ENCODE measurements at regions not wholly inside any gene's neighbourhood (a gene's known extent, or its start where the extent isn't known, plus 50 kb on each side); places are given as distances from the start of the nearest gene placed in this dataset.
"Not testable (repeated sequence)": the region's sequence is repeated elsewhere in the genome, so short reads cannot be mapped to it uniquely, and the experiment has no call there.

GRCh38 chr7:57659226-57659625 is 209.2 kb downstream of the ZNF716 start:
- H3K27me3 ChIP-seq (ENCODE audit: control insufficient read depth, insufficient read depth, low read length); H3K4me1 ChIP-seq (ENCODE audit: control insufficient read depth, insufficient read depth, low read length); DNase-seq; H3K4me3 ChIP-seq (ENCODE audit: low read length); H3K9me3 ChIP-seq (replicated peaks; ENCODE audit: control insufficient read depth, low read depth, low read length); H3K36me3 ChIP-seq (ENCODE audit: control insufficient read depth, insufficient read depth, low read length); H3K27ac ChIP-seq (ENCODE audit: low read length): not testable (repeated sequence)
- WGBS (ENCODE audit: insufficient coverage), result 43% methylated on average over 2 of the region's 4 CpGs

- not testable (repeated sequence) for H3K27me3 ChIP-seq (ENCODE audit: control insufficient read depth, insufficient read depth, low read length); H3K36me3 ChIP-seq (ENCODE audit: control insufficient read depth, insufficient read depth, low read length); H3K27ac ChIP-seq (ENCODE audit: low read length); DNase-seq; H3K4me3 ChIP-seq (ENCODE audit: low read length); H3K4me1 ChIP-seq (ENCODE audit: control insufficient read depth, insufficient read depth, low read length); H3K9me3 ChIP-seq (replicated peaks; ENCODE audit: control insufficient read depth, low read depth, low read length)
- no CpG with 5 or more reads among the region's 1 CpG for WGBS (ENCODE audit: insufficient coverage)
Observed at GRCh38 chr7:57676928-57677327, 227.0 kb downstream of the ZNF716 start.

- no peaks in the 10 kb centered on the region for H3K27me3 ChIP-seq (ENCODE audit: control insufficient read depth, insufficient read depth, low read length)
- no peaks in the 10 kb centered on the region for H3K36me3 ChIP-seq (ENCODE audit: control insufficient read depth, insufficient read depth, low read length)
- no peak for DNase-seq
- no peak overlapping the region for H3K27ac ChIP-seq (ENCODE audit: low read length)
- no peaks in the 10 kb centered on the region for H3K4me1 ChIP-seq (ENCODE audit: control insufficient read depth, insufficient read depth, low read length)
- H3K9me3 ChIP-seq (replicated peaks; ENCODE audit: control insufficient read depth, low read depth, low read length), result peaks cover 10% of the 10 kb centered on the region
- 40% methylated on average over 1 of the region's 1 CpG for WGBS (ENCODE audit: insufficient coverage)
- H3K4me3 ChIP-seq (ENCODE audit: low read length), result no peak overlapping the region
Observed at GRCh38 chr7:57685418-57685817, 235.4 kb downstream of the ZNF716 start.

Measured in muscle of leg (tissue), 3 donors.